ENCODE measurements at regions not wholly inside any gene's neighbourhood (a gene's known extent, or its start where the extent isn't known, plus 50 kb on each side); places are given as distances from the start of the nearest gene placed in this dataset.
A peak's percentile ranks its signal among the peaks of the same experiment; 100 is the strongest.

GRCh38 chr2:105183555-105184323 is 57.8 kb upstream of the GPR45 start:
- no peak overlapping the region for H3K4me3 ChIP-seq (replicated peaks in 1 of 2; ENCODE audit: low read depth in 2 of 2, low read length in 2 of 2)
- no peak for TF ChIP-seq CTCF (IDR thresholded peaks at IDR 0.05; ENCODE audit: low read depth, low read length)
- no peak for DNase-seq (ENCODE audit: low read depth in 2 of 2)

- DNase-seq (ENCODE audit: low read depth in 2 of 2): no peak
- no peak overlapping the region for H3K4me3 ChIP-seq (replicated peaks in 1 of 2; ENCODE audit: low read depth in 2 of 2, low read length in 2 of 2)
- TF ChIP-seq CTCF (IDR thresholded peaks at IDR 0.05; ENCODE audit: low read depth, low read length): no peak
These were observed 57.1 kb upstream of the GPR45 start for GRCh38 chr2:105184420-105184819.

- TF ChIP-seq CTCF (IDR thresholded peaks at IDR 0.05; ENCODE audit: low read depth, low read length): no peak
- no peak for DNase-seq (ENCODE audit: low read depth in 2 of 2)
- no peak overlapping the region for H3K4me3 ChIP-seq (replicated peaks in 1 of 2; ENCODE audit: low read depth in 2 of 2, low read length in 2 of 2)
These were observed 54.5 kb upstream of the GPR45 start for GRCh38 chr2:105186967-105187498.

GRCh38 chr2:105187531-105187930 is 54.0 kb upstream of the GPR45 start:
- H3K4me3 ChIP-seq (replicated peaks in 1 of 2; ENCODE audit: low read depth in 2 of 2, low read length in 2 of 2): no peak overlapping the region
- peak; percentile 17 to 28 for DNase-seq (ENCODE audit: low read depth in 2 of 2)
- TF ChIP-seq CTCF (IDR thresholded peaks at IDR 0.05; ENCODE audit: low read depth, low read length): no peak

- no peak for TF ChIP-seq CTCF (IDR thresholded peaks at IDR 0.05; ENCODE audit: low read depth, low read length)
- no peak for DNase-seq (ENCODE audit: low read depth in 2 of 2)
- H3K4me3 ChIP-seq (replicated peaks in 1 of 2; ENCODE audit: low read depth in 2 of 2, low read length in 2 of 2): no peak overlapping the region
These were observed 53.2 kb upstream of the GPR45 start for GRCh38 chr2:105188343-105188742.
